GM12878 (cell line): ENCODE measurements at regions not wholly inside any gene's neighbourhood (a gene's known extent, or its start where the extent isn't known, plus 50 kb on each side); places are given as distances from the start of the nearest gene placed in this dataset.

ENCODE experiments used
- ATAC-seq: fragments of 200-7000 bp; cut with Tn5 transposase; 3 replicates; pipeline ENCODE4 v1.9.1; 2020; ENCODE audit warnings: mild to moderate bottlenecking, moderate library complexity
- BruUV-seq: library from RNA; stranded (reverse); fragments of 400-500 nt; replicated peaks from 2 replicates; lab custom pipeline; 2021; lab: Mats Ljungman, UMichigan
- CTCF ChIA-PET: fragments of 300-600 bp; sonication (Branson Sonifier 250); formaldehyde crosslinking; extraction: SDS; loops from one replicate; lab custom pipeline; 2021; ENCODE audit warnings: inconsistent platforms; lab: Yijun Ruan, JAX
- POLR2A ChIA-PET: fragments of 350-600 bp; formaldehyde crosslinking; extraction: SDS; loops from one replicate; lab custom pipeline; 2021; ENCODE audit warnings: inconsistent platforms; lab: Charles Lee
- RAD21 ChIA-PET: fragments of 300-600 bp; sonication (Branson Sonifier 250); formaldehyde crosslinking; loops from one replicate; lab custom pipeline; 2023; ENCODE audit warnings: antibody characterized with exemption; ENCODE audit not compliant: unreplicated experiment; lab: Charles Lee
- SMC1A ChIA-PET: fragments of 300-600 bp; sonication (Branson Sonifier 250); formaldehyde crosslinking; loops from one replicate; lab custom pipeline; 2023; ENCODE audit not compliant: unreplicated experiment, uncharacterized antibody; lab: Charles Lee
- DNase-seq: peaks from one replicate; pipeline ENCODE4 v3.0.0-alpha.2; 2011; ENCODE audit warnings: low read depth, low spot score
- FAIRE-seq: peaks from 3 replicates; lab custom pipeline; 2011; peaks lifted over from hg19 to GRCh38; lab: Jason Lieb, UNC
- H2AFZ ChIP-seq: 2 replicates; pipeline ENCODE4 v1.6.0; 2011; ENCODE audit warnings: low read depth, low read length, control low read depth; ENCODE audit not compliant: control insufficient read depth
- H3K27ac ChIP-seq: 2 replicates; pipeline ENCODE4 v1.5.1; 2011; ENCODE audit warnings: control low read depth; ENCODE audit not compliant: control insufficient read depth, insufficient read depth
- H3K27me3 ChIP-seq, 2 experiments: replicated peaks in 1 of 2; 2 replicates each; pipeline versions ENCODE4 v1.6.0 to v1.6.1; 2011; ENCODE audit warnings: low read length in 1 of 2; ENCODE audit not compliant: control insufficient read depth in 2 of 2, insufficient read depth in 2 of 2
- H3K36me3 ChIP-seq, 2 experiments: 2 replicates each; pipeline ENCODE4 v1.5.1; 2011; ENCODE audit warnings: low read length in 1 of 2; ENCODE audit not compliant: control insufficient read depth in 2 of 2, insufficient read depth in 2 of 2
- H3K4me1 ChIP-seq: 2 replicates; pipeline ENCODE4 v1.6.1; 2011; ENCODE audit warnings: mild to moderate bottlenecking, low read length, moderate library complexity, mixed read lengths; ENCODE audit not compliant: control insufficient read depth, insufficient read depth
- H3K4me2 ChIP-seq: 2 replicates; pipeline ENCODE4 v1.6.0; 2011; ENCODE audit warnings: control low read depth; ENCODE audit not compliant: control insufficient read depth, insufficient read depth
- H3K4me3 ChIP-seq: fragments of 200-600 bp; sonication (generic); 2 replicates; pipeline ENCODE4 v1.5.1; 2016
- H3K79me2 ChIP-seq: 2 replicates; pipeline ENCODE4 v1.6.0; 2011; ENCODE audit warnings: low read length; ENCODE audit not compliant: control insufficient read depth, insufficient read depth
- H3K9ac ChIP-seq: 2 replicates; pipeline ENCODE4 v1.8.0; 2011; ENCODE audit warnings: low read length, control low read depth, mixed read lengths; ENCODE audit not compliant: control insufficient read depth, insufficient read depth
- H3K9me3 ChIP-seq: replicated peaks from 3 replicates; pipeline ENCODE4 v1.5.1; 2011; ENCODE audit warnings: mild to moderate bottlenecking, low read length; ENCODE audit not compliant: control insufficient read depth, insufficient read depth
- H4K20me1 ChIP-seq: 2 replicates; pipeline ENCODE4 v1.6.0; 2011; ENCODE audit not compliant: control insufficient read depth, insufficient read depth
- BMI1 ChIP-seq: fragments of 450-650 bp; IDR thresholded peaks from 2 replicates; pipeline ENCODE4 v1.6.1; 2016; ENCODE audit warnings: mild to moderate bottlenecking, moderate library complexity, borderline replicate concordance
- BRCA1 ChIP-seq: IDR thresholded peaks from 2 replicates; pipeline ENCODE4 v1.6.1; 2011; ENCODE audit warnings: low read depth, low read length, improper control_type of control experiment
- CBX3 ChIP-seq: fragments of 200-600 bp; sonication (generic); IDR thresholded peaks from 2 replicates; pipeline ENCODE4 v1.6.1; 2016; ENCODE audit warnings: low read depth, borderline replicate concordance
- CREM ChIP-seq: IDR thresholded peaks from 2 replicates; pipeline ENCODE4 v1.6.1; 2014; ENCODE audit warnings: antibody characterized with exemption, low read depth
- GATAD2B ChIP-seq: fragments of 450-650 bp; conservative IDR thresholded peaks from 2 replicates; pipeline ENCODE4 v1.6.1; 2017; ENCODE audit warnings: low read depth, mild to moderate bottlenecking, moderate library complexity
- SREBF2 ChIP-seq: IDR thresholded peaks from 2 replicates; pipeline ENCODE4 v1.6.1; 2012; ENCODE audit warnings: mild to moderate bottlenecking, low read length
- ZNF384 ChIP-seq: IDR thresholded peaks from 2 replicates; pipeline ENCODE4 v1.6.1; 2012; ENCODE audit warnings: low read depth, mild to moderate bottlenecking, low read length, improper control_type of control experiment, borderline replicate concordance
- WGBS: methylation state at CpG from one replicate; pipeline ENCODE4 v1.1.6; 2016; ENCODE audit warnings: low lambda C conversion rate; ENCODE audit not compliant: insufficient replicate concordance, insufficient coverage; ENCODE audit errors: missing lambda C conversion rate; 5-methylcytosine and 5-hydroxymethylcytosine counted together
- in situ Hi-C: fragments of 300-500 bp; cut with MboI; formaldehyde crosslinking; loops from 9 replicates; pipeline ENCODE4 v1.14.3; 2018; ENCODE audit warnings: mixed read lengths
- intact Hi-C: fragments of 100-400 bp; cut with micrococcal nuclease; formaldehyde crosslinking; loops from one replicate; pipeline ENCODE4 v1.14.2; 2022; ENCODE audit not compliant: unreplicated experiment
- TF ChIP-seq, protein P1 (sequence below): IDR thresholded peaks from 2 replicates; pipeline ENCODE4 v1.6.1; 2011; ENCODE audit warnings: borderline replicate concordance, low read depth, mild to moderate bottlenecking, moderate library complexity, mixed read lengths, low read length; ENCODE audit not compliant: insufficient read depth; ENCODE audit errors: extremely low read length
- TF ChIP-seq, protein P2 (sequence below): fragments of 450-650 bp; IDR thresholded peaks from 2 replicates; pipeline ENCODE4 v1.6.1; 2017; ENCODE audit warnings: mild to moderate bottlenecking, moderate library complexity

DNA sequence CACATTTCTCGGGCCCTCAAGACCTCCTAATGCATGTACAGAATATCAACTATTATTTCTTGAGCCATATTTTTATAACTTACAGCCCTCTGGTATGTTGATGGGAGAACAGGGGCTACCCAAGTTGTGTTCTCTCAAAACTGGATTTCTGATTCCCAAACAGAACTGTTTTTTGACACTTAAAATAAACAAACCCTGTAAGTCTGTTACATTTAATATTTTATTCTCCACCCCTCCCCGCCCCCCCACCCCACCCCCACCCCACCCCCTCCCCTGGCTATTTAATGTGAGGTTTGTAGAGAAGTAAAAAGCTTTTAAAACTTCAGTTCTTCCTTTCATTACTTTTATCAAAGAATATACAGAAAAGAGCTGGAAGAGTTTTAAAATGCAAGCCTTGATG is 77.9 kb downstream of the FOXB2 start:
- ChIA-PET SMC1A (no interaction called here), CTCF (no interaction called here), RAD21 (interaction anchor here (0.6 kb wide), 1 partner anchor 27 kb away, joined by 3 read pairs; no protein-coding TSS in a partner anchor), POLR2A (no interaction called here)
- Histone ChIP-seq H3K36me3 (no peaks in the 10 kb centered on the region), H3K9ac (no peak overlapping the region), H3K4me2 (no peak overlapping the region), H3K27me3 (no peaks in the 10 kb centered on the region), H3K79me2 (no peaks in the 10 kb centered on the region), H3K4me3 (no peak overlapping the region), H2AFZ (no peak overlapping the region), H3K27ac (no peak overlapping the region), H3K4me1 (no peaks in the 10 kb centered on the region), H4K20me1 (no peaks in the 10 kb centered on the region), H3K9me3 (no peaks in the 10 kb centered on the region)
- in situ Hi-C loops (no loop called here), intact Hi-C loops (no loop called here)
- FAIRE-seq (no peak), DNase-seq (no peak), ATAC-seq (no peak)
- WGBS = 2% methylated on average over 2 of the region's 2 CpGs
- TF ChIP-seq, protein P1, sequence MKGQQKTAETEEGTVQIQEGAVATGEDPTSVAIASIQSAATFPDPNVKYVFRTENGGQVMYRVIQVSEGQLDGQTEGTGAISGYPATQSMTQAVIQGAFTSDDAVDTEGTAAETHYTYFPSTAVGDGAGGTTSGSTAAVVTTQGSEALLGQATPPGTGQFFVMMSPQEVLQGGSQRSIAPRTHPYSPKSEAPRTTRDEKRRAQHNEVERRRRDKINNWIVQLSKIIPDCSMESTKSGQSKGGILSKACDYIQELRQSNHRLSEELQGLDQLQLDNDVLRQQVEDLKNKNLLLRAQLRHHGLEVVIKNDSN = no peak
- TF ChIP-seq CBX3 = no peak
- no peak for TF ChIP-seq BRCA1
- TF ChIP-seq ZNF384 = no peak
- no peak for TF ChIP-seq GATAD2B
- no peak for TF ChIP-seq CREM
- no peak for TF ChIP-seq BMI1
- TF ChIP-seq, protein P2, sequence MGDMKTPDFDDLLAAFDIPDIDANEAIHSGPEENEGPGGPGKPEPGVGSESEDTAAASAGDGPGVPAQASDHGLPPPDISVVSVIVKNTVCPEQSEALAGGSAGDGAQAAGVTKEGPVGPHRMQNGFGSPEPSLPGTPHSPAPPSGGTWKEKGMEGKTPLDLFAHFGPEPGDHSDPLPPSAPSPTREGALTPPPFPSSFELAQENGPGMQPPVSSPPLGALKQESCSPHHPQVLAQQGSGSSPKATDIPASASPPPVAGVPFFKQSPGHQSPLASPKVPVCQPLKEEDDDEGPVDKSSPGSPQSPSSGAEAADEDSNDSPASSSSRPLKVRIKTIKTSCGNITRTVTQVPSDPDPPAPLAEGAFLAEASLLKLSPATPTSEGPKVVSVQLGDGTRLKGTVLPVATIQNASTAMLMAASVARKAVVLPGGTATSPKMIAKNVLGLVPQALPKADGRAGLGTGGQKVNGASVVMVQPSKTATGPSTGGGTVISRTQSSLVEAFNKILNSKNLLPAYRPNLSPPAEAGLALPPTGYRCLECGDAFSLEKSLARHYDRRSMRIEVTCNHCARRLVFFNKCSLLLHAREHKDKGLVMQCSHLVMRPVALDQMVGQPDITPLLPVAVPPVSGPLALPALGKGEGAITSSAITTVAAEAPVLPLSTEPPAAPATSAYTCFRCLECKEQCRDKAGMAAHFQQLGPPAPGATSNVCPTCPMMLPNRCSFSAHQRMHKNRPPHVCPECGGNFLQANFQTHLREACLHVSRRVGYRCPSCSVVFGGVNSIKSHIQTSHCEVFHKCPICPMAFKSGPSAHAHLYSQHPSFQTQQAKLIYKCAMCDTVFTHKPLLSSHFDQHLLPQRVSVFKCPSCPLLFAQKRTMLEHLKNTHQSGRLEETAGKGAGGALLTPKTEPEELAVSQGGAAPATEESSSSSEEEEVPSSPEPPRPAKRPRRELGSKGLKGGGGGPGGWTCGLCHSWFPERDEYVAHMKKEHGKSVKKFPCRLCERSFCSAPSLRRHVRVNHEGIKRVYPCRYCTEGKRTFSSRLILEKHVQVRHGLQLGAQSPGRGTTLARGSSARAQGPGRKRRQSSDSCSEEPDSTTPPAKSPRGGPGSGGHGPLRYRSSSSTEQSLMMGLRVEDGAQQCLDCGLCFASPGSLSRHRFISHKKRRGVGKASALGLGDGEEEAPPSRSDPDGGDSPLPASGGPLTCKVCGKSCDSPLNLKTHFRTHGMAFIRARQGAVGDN = no peak
- TF ChIP-seq SREBF2 = no peak
- no TSS peak for BruUV-seq
